ENCODE measurements at regions not wholly inside any gene's neighbourhood (a gene's known extent, or its start where the extent isn't known, plus 50 kb on each side); places are given as distances from the start of the nearest gene placed in this dataset.

DNA sequence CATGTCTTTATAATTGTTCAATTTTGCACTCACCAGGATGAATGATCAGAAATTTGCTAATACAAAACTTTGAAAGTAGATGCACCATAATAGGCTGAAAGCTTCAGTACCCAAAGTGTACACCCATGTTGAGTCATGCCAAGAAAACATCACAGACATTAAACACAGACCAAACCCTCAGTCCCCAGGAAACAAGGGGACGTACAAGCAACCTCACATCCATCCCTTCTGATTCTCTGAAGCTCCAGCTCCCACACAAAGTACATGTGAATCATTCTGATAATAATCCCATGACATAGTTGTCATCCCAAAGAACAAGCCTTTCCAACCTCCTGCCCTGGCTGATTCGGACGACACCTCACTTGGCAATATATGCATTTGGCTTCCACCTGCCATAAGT, 183.8 kb downstream of the SNX19 start:
- H3K4me1 ChIP-seq (ENCODE audit: control insufficient read depth, insufficient read depth, low read length) = no peaks in the 10 kb centered on the region
- ChIA-PET POLR2A (no interaction called here), CTCF (no interaction called here)
- no peaks in the 10 kb centered on the region for H3K9me3 ChIP-seq (ENCODE audit: control insufficient read depth, insufficient read depth, low read depth, low read length)
- TF ChIP-seq TSHZ1 (tag by site-specific recombination; IDR thresholded peaks at IDR 0.05; ENCODE audit: borderline replicate concordance) (no peak), ZNF624 (tag by site-specific recombination; IDR thresholded peaks at IDR 0.05) (no peak), ZNF610 (tag by site-specific recombination; IDR thresholded peaks at IDR 0.05; ENCODE audit: borderline replicate concordance) (no peak), CTCF (tag by site-specific recombination; IDR thresholded peaks at IDR 0.05) (no peak), ZFP37 (tag by site-specific recombination; IDR thresholded peaks at IDR 0.05) (no peak), ZNF692 (tag by site-specific recombination; IDR thresholded peaks at IDR 0.05) (no peak), ZNF830 (tag by site-specific recombination; IDR thresholded peaks at IDR 0.05; ENCODE audit: low read depth) (no peak), HOXA7 (CRISPR knock-in tag; IDR thresholded peaks at IDR 0.05; ENCODE audit: borderline replicate concordance) (no peak), ZNF221 (tag by site-specific recombination; IDR thresholded peaks at IDR 0.05; ENCODE audit: borderline replicate concordance) (no peak), SCRT1 (tag by site-specific recombination; IDR thresholded peaks at IDR 0.05; ENCODE audit: borderline replicate concordance) (no peak), SP3 (tag by site-specific recombination; IDR thresholded peaks at IDR 0.05) (no peak), ATF2 (tag by site-specific recombination; IDR thresholded peaks at IDR 0.05; ENCODE audit: low read depth) (no peak), ZIC2 (tag by site-specific recombination; IDR thresholded peaks at IDR 0.05) (no peak), ZNF404 (tag by site-specific recombination; IDR thresholded peaks at IDR 0.05) (no peak), ZNF529 (tag by site-specific recombination; IDR thresholded peaks at IDR 0.05; ENCODE audit: insufficient replicate concordance) (no peak), KLF16 (tag by site-specific recombination; IDR thresholded peaks at IDR 0.05) (no peak), ZNF155 (tag by site-specific recombination; IDR thresholded peaks at IDR 0.05) (no peak), ZFHX2 (tag by site-specific recombination; conservative IDR thresholded peaks at IDR 0.05) (no peak), ZNF26 (tag by site-specific recombination; IDR thresholded peaks at IDR 0.05) (no peak), ZNF837 (tag by site-specific recombination; IDR thresholded peaks at IDR 0.05) (no peak)
- H3K36me3 ChIP-seq (ENCODE audit: control insufficient read depth in 2 of 2, insufficient read depth in 1 of 2, low read length in 2 of 2) = no peaks in the 10 kb centered on the region
- no peak overlapping the region for H3K27ac ChIP-seq (ENCODE audit: extremely low read depth, low read depth, low read length)
- H3K4me3 ChIP-seq (ENCODE audit: low read depth, low read length) = no peak overlapping the region
